GM19463 (cell line): ENCODE measurements at regions not wholly inside any gene's neighbourhood (a gene's known extent, or its start where the extent isn't known, plus 50 kb on each side); places are given as distances from the start of the nearest gene placed in this dataset.

Experiments used
- ATAC-seq: cut with Tn5 transposase; IDR thresholded peaks from one replicate; pipeline ENCODE4 v1.9.1; 2021; ENCODE audit warnings: mild to moderate bottlenecking, moderate library complexity; ENCODE audit not compliant: unreplicated experiment

- ATAC-seq = no peak
Measured at GRCh38 chr2:81583311-81584108, 1279.0 kb upstream of the LRRTM1 start.

- no peak for ATAC-seq
Measured at GRCh38 chr2:81576713-81577112, 1272.2 kb upstream of the LRRTM1 start.

GRCh38 chr2:81551040-81551634 lies 1246.6 kb upstream of the LRRTM1 start:
- no peak for ATAC-seq

GRCh38 chr2:81550277-81550676 lies 1245.7 kb upstream of the LRRTM1 start:
- no peak for ATAC-seq

GRCh38 chr2:81549646-81550045 lies 1245.1 kb upstream of the LRRTM1 start:
- ATAC-seq = no peak

- no peak for ATAC-seq
Measured at GRCh38 chr2:81545626-81546025, 1241.1 kb upstream of the LRRTM1 start.

GRCh38 chr2:81542119-81542518 lies 1237.6 kb upstream of the LRRTM1 start:
- no peak for ATAC-seq

- ATAC-seq = no peak
Measured at GRCh38 chr2:81529944-81530343, 1225.4 kb upstream of the LRRTM1 start.

- peak; percentile 91 for ATAC-seq
Measured at GRCh38 chr2:81528852-81529480, 1224.4 kb upstream of the LRRTM1 start.

GRCh38 chr2:81523344-81523743 lies 1218.8 kb upstream of the LRRTM1 start:
- no peak for ATAC-seq

- no peak for ATAC-seq
Measured at GRCh38 chr2:81513328-81513727, 1208.8 kb upstream of the LRRTM1 start.

GRCh38 chr2:81505586-81505985 lies 1201.0 kb upstream of the LRRTM1 start:
- no peak for ATAC-seq

- no peak for ATAC-seq
Measured at GRCh38 chr2:81495556-81495955, 1191.0 kb upstream of the LRRTM1 start.

GRCh38 chr2:81483254-81483653 lies 1178.7 kb upstream of the LRRTM1 start:
- ATAC-seq = no peak

- no peak for ATAC-seq
Measured at GRCh38 chr2:81481994-81482368, 1177.4 kb upstream of the LRRTM1 start.

GRCh38 chr2:81481242-81481993 lies 1176.9 kb upstream of the LRRTM1 start:
- no peak for ATAC-seq

GRCh38 chr2:81467096-81467495 lies 1162.5 kb upstream of the LRRTM1 start:
- no peak for ATAC-seq

GRCh38 chr2:81462420-81462819 lies 1157.9 kb upstream of the LRRTM1 start:
- ATAC-seq = no peak

- ATAC-seq = no peak
Measured at GRCh38 chr2:81445176-81445575, 1140.6 kb upstream of the LRRTM1 start.

GRCh38 chr2:81437456-81438000 lies 1133.0 kb upstream of the LRRTM1 start:
- no peak for ATAC-seq

GRCh38 chr2:81436256-81436655 lies 1131.7 kb upstream of the LRRTM1 start:
- ATAC-seq = no peak
